GM18502 (cell line): ENCODE measurements at regions not wholly inside any gene's neighbourhood (a gene's known extent, or its start where the extent isn't known, plus 50 kb on each side); places are given as distances from the start of the nearest gene placed in this dataset.
"Not testable (repeated sequence)": the region's sequence is repeated elsewhere in the genome, so short reads cannot be mapped to it uniquely, and the experiment has no call there.

Experiments
- ATAC-seq: cut with Tn5 transposase; IDR thresholded peaks from one replicate; pipeline ENCODE4 v1.9.1; 2021; ENCODE audit warnings: mild to moderate bottlenecking; ENCODE audit not compliant: unreplicated experiment, poor library complexity

DNA sequence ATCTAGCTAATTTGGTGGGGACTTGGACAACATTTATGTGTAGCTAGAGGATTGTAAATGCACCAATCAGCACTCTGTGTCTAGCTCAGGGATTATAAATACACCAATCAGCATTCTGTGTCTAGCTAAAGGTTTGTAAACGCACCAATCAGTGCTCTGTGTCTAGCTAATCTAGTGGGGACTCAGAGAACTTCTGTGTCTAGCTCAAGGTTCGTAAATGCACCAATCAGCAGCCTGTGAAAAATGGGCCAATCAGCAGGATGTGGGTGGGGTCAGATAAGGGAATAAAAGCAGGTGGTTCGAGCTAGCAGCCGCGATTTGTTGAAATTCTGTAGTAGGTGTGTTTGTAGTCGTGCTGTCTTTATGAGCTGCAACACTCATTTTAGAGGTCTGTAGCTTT, 154.8 kb upstream of the RREB1 start:
- ATAC-seq: not testable (repeated sequence)

DNA sequence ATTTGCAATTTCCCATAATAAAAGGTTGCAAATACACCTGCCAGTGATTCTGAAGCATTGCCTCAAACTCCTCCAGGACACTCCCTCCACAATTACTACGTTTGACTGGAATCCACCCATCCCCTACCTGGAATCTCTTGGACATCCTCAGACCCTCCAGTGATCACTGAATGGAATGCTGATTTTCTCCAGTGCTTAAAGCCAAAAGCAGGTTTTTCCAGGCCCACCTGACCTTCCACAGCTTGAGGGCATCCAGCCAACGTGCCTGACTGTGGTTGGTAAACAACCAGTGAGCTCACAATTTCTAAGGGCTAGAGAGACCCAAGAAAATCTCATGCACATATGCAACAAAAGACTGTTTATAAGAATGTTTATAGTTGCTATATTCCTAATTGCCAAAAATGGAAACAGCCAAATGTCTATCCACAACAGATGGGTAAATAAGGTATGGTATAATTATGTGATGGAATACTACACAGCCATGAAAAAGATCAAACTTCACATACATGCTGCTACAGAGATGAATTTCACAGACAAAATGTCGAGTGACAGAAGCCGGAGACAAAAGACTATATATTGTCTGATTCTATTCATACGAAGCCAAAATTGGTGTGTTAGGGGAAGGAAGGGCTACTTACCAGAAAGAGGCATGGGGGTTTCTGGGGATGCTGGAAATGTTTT, 147.1 kb upstream of the RREB1 start:
- ATAC-seq: no peak

DNA sequence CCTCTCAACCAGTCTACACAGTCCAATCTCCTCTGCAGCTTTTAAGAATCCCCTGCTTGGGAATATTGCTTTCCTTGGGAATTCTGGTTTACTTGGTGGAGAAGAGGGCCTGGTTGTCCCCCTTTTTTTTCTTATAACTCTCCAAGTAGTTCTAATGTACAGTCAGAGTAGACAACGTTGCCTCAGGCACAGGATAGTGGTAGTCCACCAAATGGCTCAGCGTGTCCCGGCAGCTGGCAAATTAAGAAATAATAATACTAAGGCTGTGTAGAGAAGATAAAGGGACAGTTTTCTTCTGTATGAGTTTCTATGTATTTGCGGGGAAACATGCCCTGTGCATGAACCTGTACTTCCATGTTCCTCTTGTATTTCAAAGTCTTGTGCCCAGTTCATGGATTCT, 145.7 kb upstream of the RREB1 start:
- ATAC-seq: no peak

DNA sequence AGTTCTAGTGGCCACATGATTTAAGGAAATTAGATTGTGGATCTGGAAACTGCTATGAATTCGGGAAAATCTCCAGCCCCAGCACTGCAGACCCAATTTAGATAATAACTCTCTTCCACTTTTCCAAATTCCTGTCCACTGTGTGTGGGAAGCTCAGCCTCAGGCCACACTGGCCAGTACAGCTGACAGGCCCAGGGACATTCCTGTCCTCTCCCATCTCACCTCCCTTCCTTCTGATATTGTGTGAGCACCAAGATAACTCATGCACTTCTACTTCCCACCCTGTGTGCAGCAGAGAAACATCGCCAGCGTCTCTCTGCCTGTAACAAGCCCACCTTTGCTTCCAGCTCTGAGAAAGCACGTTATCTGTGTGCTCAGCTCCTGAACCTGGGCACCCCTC, 145.1 kb upstream of the RREB1 start:
- ATAC-seq: no peak

DNA sequence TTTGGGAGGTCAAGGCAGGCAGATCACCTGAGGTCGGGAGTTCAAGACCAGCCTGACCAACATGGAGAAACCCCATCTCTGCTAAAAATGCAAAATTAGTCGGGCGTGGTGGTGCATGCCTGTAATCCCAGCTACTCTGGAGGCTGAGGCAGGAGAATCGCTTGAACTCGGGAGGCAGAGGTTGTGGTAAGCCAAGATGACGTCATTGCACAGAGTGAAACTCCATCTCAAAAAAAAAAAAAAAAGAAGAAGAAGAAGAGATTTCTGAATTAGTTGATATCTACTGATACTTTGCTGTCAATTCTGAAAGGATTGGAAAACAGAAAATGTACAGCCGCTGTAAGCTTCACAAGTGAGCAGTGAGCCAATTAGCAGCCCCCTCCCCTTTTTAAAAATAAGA, 144.4 kb upstream of the RREB1 start:
- not testable (repeated sequence) for ATAC-seq

DNA sequence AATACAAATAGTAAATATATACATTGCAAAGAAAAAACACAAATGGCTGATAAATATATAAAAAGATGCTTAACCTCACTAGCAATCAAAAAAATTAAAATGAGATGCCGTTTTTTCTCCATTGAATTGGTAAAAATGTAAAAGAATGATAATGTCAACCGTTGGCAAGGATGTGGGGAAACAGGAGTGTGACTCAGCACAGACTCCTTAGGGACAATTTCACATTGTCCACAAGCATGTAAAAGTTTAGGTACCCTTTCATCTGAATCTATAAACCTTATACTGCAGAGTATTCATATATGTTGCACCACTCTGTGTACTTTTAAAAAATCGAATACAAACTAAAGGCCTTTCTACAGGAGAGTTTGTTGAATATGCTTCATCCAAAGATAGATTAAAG, 143.1 kb upstream of the RREB1 start:
- no peak for ATAC-seq

DNA sequence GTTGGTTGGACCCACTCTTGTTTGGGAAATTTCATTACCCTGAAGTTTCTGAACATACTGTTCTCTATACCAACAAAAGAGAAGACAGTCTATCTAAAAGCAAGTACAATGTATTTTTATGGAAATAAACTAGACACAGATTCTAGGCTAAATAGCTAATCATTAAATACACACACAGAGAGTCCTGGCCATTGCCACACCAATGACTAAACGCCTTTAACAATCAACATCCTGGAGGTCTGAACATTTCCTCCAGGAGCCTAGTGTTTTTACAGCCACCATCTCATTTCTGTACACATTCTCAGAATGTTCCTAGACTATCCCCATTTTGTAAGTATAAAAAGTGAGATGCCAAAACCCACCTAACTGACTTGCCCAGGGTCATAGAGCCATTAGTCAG, 141.6 kb upstream of the RREB1 start:
- no peak for ATAC-seq

DNA sequence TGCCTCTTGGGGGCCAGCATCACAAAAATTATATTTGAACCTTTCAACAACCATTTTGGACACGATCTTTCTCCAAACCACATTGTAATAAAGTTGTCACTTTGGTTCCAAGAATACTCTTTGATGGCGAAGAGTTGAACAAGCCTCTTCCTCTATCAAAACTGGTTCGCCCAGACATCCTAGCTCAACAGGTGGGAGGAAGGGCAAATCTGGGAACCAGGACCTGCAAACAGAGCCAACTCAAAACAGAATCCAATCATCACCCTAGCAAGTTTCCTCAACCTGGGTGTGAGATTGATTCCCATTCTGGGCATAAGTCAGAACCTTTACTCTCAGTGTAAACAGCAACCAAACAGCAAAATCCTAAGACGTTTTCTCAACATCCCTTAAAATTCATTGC, 141.2 kb upstream of the RREB1 start:
- no peak for ATAC-seq

DNA sequence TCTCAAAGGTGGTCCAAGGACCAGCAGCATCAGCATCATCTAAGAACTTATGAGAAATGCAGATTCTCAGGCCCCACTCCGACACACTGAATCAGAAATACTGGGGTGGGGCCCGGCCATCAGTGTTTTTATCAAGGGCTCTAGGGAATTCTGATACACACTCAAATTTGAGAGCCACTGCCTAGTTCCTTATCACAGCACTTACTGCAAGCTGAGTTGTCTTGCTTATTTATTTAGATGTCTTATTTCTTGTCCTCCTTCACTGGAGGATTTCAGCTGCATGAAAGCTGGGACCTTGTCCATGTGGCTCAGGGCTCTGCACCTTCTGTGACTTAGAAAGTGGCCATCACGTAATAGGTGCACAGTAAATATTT, 139.4 kb upstream of the RREB1 start:
- no peak for ATAC-seq

DNA sequence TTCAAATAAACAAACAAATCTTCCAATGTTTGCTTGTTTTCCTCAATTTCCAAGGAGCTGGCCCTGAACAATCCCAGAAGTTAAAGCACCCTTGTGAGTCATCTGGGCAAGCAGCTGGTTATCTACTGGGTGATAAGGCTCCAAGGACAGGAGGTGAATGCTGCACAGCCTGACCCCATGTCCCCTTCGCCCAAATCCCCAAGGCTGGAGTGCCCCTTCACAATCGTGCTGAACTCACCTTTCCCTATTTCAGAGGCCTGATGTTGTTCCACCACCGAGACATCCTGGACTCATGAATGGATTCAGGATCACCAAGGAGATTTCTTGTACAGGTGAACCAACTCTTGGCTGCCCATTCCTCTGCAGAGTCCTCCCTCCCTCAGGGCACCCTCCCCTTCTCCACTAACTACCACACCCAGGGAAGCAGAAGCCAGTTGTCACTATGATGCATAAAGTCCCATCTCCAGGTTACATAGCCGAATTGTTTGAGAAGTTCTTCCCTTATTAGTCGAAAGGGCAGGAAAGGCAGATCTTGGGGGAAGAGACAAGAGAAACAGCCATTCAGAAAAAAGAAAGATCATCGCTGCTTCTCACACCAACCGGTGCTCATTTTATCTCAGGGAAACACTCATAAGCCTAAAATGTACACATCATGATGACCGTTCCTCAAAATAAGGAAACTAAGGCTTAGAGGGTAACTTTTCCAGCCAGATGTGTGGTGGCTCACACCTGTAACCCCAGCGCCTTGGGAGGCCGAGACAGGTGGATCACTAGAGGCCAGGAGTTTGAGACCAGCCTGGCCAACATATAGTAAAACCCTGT, 138.8 kb upstream of the RREB1 start:
- ATAC-seq: no peak

DNA sequence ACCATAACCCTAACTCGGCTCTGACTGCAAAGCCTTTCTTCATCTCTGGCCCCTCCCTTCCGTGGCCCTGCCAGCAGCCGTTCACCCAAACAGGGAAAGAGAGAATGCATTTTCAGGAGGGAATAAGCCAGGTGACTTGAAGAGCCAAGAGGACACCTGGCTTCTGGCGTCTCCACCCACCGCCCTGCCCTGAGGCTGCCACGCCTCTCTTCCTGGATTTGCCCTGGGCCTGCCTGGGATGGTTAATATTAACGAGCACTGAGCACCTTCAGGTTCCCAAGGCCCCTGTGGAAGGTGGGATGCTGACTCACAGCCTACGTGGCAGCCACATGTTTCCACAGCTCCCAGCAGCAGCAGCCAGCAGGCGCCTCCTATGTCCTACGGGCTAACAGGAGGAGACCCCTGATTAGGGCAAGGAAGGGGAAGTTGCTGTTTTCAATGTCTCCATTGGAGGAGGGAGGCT, 138.0 kb upstream of the RREB1 start:
- ATAC-seq: no peak

DNA sequence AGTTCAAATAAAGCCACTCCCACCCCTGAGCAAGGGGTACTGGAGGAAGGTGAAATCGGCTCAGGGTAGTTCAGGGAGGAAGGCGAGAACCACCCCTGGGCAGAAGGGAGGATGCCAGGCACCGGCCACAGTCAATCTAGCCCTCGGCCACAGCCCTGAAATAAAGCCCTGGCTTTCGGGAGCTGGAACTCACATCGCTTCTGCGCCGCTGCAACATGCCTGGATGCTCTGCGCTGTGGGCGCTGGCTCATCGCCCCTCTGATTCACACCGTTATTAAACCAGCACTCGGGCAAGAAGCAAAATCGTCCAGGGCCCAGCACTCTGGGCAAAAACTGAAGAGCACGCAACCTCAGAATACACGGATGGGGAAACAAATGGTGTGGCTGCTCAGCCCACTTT, 136.9 kb upstream of the RREB1 start:
- ATAC-seq: no peak

DNA sequence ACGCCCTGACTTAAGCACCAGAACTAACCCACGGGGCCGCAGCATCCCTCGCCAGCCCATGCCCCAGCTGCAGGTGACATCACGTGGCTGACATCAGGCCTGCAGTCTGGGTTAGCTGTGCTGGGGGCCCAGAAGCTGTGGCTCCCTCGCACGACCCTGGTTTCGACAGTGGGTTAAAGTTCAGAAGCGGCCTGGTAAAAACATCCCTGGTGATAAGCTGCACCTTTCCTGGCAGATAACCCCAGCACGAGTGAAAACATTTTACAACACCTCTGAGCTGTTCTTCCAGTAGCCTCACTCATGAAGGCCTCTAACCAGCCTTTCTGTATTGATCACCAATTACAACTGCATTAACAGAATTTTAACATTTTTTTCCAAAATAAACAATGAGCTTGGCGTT, 136.4 kb upstream of the RREB1 start:
- no peak for ATAC-seq

DNA sequence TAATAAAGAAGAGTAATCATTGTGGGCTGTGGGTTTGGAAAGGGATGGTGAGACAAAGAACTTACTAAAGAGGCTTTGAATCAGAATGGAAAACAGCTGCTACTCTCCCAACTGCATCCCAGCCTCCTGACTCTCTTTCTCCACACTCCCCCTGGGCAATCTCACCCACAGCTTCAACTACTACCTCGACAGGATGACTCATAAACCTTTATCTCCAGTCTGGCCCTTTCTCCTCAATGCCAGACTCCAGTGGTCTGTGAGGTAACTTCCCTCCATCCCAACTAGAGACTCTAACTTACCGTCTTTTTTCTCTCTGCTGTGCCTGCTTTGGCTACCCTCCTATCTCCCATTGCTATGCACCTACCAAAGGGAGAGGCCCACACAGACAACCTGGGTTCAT, 135.3 kb upstream of the RREB1 start:
- ATAC-seq: no peak

DNA sequence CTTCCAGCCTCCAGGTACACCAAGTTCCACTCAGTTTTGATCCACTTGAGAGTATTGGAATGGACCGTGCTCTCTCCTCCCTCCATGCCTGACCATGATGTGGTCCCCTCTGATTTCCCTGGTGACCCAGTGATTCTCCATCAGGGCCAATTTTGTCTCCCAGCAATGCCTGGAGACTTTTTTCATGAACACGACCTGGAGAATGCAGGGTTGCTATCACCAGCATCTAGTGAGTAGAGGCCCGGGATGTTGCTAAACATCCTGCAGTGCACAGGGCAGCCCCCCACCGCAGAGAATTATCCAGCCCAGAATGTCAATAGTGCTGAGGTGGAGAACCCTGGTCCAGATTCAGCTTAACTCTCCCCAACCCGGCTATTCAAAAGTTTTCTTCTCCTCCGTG, 134.0 kb upstream of the RREB1 start:
- ATAC-seq: no peak

DNA sequence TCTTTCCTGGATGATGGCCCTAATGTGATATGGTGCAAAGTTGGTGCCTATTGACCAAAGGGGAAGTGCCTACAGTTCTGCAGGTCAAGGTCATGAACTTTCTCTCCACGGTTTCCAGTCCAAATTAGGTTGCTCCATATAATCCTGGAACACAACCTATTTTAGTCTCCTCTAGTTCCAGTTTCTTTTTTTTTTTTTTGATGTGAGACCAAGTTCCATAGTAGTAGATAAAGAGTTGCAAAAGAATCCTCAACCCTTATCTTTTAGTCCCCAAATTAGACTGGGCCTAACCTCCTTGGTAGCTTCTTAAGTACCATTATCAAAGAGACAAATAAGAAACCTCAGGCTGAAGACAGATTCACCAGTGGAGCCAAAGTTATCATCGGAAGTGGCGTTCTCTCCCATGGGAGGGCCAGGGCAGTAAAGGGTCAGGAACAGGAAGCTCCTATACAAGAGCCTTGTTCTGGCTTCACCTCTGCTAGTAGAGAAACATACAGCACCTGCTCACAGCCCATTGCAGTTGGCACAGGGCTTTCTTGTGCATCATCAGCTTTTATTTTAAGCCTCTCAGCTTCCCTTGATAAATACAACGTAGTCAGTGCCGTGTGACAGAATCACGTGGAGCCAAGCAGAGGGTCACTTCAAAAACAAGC, 132.2 kb upstream of the RREB1 start:
- ATAC-seq: no peak

DNA sequence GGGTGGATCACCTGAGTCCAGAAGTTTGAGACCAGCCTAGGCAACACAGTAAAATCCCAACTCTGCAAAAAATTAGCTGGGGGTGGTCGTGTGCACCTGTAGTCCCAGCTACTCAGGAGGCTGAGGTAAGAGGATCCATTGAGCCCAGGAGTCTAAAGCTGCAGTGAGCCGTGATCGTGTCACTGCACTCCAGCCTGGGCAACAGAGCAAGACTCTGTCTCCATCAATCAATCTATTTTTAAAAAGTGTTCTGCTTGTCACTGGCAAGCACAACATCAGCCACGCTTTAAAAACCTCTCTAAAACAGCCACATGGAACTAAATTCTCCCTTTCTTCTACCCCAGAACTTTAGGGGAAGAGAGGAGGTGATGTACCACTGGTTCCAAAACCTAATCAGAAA, 131.6 kb upstream of the RREB1 start:
- no peak for ATAC-seq

DNA sequence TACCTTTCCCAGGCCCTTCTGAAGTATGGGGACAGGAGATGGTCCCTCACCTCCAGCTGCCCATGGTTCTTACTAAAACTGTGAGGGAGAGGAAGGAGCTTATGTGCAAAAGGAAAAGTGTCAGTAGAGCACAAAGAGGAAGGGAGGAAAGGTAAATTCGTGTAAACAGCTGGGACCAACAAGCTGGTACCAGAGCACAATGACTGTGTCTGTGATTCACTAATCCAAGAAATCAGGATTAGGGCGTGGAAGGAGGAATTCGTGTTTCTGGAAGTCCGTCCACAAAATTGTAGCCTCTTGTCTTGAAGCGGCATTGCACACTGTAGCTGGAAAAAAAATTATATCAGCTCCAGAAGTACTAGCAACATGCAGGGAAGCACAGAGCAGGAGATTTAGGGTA, 129.0 kb upstream of the RREB1 start:
- no peak for ATAC-seq

DNA sequence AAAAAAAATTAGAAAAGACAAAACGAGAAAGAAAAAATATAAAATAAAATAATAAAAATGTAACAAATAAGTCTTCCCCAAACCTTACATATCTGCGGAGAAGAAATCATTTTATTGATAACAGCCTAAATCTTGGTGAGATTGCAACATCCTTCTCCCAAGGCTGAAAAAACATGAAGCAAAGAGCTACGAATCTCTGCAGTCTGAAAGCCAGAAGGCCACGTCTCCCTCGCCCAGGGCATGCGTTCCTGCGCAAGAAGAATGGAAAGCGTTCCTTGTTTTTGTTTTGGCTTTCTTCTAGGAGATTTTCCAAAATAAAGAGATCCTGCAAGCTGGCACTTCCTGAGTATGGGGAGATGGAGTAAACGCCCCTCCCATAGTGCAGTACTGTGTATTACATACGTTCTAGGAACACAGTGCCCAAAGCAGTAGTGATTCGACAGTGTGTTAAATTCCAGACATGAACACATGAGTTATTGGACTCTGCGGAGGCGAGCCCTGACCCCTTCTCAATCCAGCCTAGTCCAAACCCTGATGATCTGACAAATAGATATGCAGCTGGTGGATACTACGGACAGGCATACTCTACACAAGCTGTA, 126.7 kb upstream of the RREB1 start:
- ATAC-seq: no peak

DNA sequence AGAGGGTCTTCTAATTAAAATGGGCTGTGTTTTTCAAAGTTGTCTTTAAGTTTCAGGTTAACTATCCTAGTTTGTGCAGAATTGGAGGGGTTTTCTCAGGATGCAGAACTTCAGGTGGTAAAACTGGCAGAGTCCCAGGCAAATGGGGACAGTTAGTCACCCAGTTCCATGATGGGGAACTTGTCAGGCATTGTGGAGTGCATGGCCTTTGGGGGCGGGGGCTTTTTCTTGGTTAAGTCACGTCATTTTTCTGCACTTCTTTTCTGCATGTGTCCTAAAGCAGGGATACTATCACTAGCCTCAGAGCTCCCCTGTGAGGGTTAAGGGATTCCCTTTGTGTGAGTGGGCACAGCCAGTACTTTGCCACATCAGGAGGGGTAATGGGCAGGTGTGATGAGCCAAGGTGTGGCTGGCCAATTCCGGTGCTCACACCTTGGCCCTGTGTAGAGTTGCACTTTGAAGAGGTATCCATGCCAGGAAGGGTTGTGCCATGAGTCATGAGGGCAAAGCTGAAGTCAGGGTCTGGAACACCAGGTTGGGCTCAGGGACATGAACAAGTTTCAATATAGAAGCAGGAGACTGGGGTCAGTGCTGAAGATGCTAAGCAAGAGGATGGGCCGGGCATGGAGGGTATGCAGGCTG, 126.0 kb upstream of the RREB1 start:
- ATAC-seq: no peak

DNA sequence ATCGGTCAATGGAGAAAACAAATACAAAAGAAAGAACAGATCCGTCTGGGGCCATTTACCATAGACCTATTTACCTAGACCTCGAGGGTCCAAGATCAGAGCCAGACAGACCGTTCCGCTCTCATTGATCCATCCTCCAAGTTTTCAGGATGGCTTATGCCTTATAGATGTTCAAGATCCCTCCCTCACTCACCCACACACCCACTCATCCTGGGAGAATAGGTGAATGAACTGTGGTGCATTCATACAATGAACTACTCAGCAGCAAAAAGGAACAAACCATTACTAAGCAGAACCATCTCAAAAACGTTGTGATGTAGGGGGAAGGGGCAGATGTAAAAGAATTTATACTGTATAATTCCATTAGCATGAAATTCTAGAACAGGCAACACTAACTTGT, 125.1 kb upstream of the RREB1 start:
- no peak for ATAC-seq
